GM21528 (cell line): ENCODE measurements at regions not wholly inside any gene's neighbourhood (a gene's known extent, or its start where the extent isn't known, plus 50 kb on each side); places are given as distances from the start of the nearest gene placed in this dataset.
"Not testable (repeated sequence)": the region's sequence is repeated elsewhere in the genome, so short reads cannot be mapped to it uniquely, and the experiment has no call there.

Experiments used
- ATAC-seq: cut with Tn5 transposase; IDR thresholded peaks from one replicate; pipeline ENCODE4 v1.9.1; 2021; ENCODE audit warnings: mild to moderate bottlenecking, moderate library complexity; ENCODE audit not compliant: unreplicated experiment, low FRiP score

- no peak for ATAC-seq
Observed at GRCh38 chr17:79560527-79560926, 50.3 kb downstream of the RBFOX3 start.

- ATAC-seq = no peak
Observed at GRCh38 chr17:79559111-79559887, 51.6 kb downstream of the RBFOX3 start.

GRCh38 chr17:79558091-79558900 lies 52.6 kb downstream of the RBFOX3 start:
- ATAC-seq = no peak

GRCh38 chr17:79557276-79558090 lies 53.4 kb downstream of the RBFOX3 start:
- no peak for ATAC-seq

GRCh38 chr17:79556271-79556670 lies 54.6 kb downstream of the RBFOX3 start:
- no peak for ATAC-seq

GRCh38 chr17:79555543-79555942 lies 55.3 kb downstream of the RBFOX3 start:
- no peak for ATAC-seq

GRCh38 chr17:79554346-79554745 lies 56.5 kb downstream of the RBFOX3 start:
- not testable (repeated sequence) for ATAC-seq

GRCh38 chr17:79552824-79553223 lies 58.0 kb downstream of the RBFOX3 start:
- no peak for ATAC-seq

- no peak for ATAC-seq
Observed at GRCh38 chr17:79552405-79552804, 58.4 kb downstream of the RBFOX3 start.

- no peak for ATAC-seq
Observed at GRCh38 chr17:79549141-79549915, 61.5 kb downstream of the RBFOX3 start.

GRCh38 chr17:79548116-79548515 lies 62.7 kb downstream of the RBFOX3 start:
- no peak for ATAC-seq

GRCh38 chr17:79547586-79547985 lies 63.3 kb downstream of the RBFOX3 start:
- ATAC-seq = no peak

GRCh38 chr17:79547171-79547570 lies 63.7 kb downstream of the RBFOX3 start:
- not testable (repeated sequence) for ATAC-seq

- ATAC-seq = no peak
Observed at GRCh38 chr17:79546386-79546785, 64.5 kb downstream of the RBFOX3 start.

- ATAC-seq = no peak
Observed at GRCh38 chr17:79545251-79546005, 65.4 kb downstream of the RBFOX3 start.

GRCh38 chr17:79544142-79544914 lies 66.5 kb downstream of the RBFOX3 start:
- ATAC-seq = no peak

GRCh38 chr17:79543531-79543930 lies 67.3 kb downstream of the RBFOX3 start:
- no peak for ATAC-seq

GRCh38 chr17:79542718-79543117 lies 68.1 kb downstream of the RBFOX3 start:
- no peak for ATAC-seq
